HG02571 (cell line): ENCODE measurements at regions not wholly inside any gene's neighbourhood (a gene's known extent, or its start where the extent isn't known, plus 50 kb on each side); places are given as distances from the start of the nearest gene placed in this dataset.
A peak's percentile ranks its signal among the peaks of the same experiment; 100 is the strongest.

ENCODE experiments used
- ATAC-seq: cut with Tn5 transposase; IDR thresholded peaks from one replicate; pipeline ENCODE4 v1.9.1; 2021; ENCODE audit warnings: mild to moderate bottlenecking, moderate library complexity; ENCODE audit not compliant: unreplicated experiment

DNA sequence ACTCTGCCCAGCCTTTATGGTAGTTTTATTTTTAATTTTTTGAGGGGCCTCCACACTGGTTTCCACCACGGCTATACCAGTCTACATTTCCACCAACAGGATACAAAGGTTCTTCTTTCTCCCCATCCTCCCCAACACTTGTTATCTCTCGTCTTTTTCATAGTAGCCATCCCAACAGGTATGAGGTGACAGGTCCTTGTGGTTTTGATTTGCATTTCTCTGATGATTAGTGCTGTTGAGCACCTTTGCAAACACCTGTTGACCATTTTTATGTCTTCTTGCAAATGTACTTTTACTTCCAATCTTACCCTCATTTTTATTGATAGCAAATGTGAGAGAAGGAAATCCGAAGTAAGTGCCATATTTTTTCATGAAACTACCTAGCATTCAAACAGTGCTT lies 195.4 kb upstream of the PREP start:
- no peak for ATAC-seq

DNA sequence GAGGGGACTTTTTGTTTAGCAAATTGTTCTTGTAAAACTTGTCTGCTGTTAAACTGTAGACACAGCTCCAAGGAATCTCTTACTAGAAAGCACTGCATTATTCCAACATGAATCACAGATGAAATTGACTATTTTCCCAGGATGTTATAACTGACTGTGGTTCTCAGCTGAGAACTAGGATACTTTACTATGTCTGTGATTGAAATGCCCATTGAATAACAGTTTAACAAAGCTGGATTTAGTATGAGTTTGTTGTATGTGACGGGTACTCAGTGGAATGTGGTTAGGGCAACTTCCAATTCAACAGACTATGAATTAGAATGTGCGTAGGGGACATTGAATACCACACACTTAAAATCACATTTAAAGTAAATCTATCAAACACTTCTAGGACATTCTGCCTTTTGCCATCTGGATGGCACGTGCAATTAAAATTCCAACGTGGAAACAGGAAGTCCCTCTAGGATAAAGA lies 193.4 kb upstream of the PREP start:
- ATAC-seq = no peak

DNA sequence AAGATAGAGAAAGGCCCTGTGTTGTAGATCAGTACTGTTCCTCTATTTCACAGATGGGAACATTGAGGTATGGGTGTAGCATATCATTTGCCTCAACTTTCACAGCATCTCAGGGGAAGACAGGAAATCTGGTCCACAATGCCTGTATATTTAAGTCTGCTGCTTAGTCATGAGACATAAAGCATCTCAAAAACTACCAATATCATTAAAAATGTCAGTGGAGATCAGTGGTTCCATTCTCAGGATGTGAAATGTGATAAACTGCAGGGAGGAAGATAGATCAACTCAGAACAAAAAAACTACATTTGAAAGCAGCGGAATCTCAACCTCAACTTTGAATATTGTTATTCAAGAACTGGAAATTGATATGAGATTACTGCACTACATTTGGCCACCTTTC lies 192.9 kb upstream of the PREP start:
- no peak for ATAC-seq

DNA sequence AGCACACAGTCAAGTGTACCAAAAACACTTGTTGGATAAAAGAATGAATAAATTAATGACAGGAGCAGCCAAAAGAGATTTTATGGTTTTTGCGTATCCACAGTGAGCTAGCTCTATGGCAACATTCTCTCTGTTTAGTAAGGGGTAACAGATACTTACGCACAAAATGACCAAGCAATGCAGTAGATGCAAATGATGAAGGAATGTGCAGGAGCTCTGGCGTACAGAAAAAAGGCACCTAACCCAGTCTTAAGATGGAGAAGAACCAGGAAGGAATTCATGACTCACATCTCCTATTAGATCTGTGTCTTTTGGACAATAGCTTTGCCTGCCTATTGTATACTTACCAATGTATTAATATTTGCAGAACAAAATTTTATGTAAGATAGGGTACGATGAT lies 191.9 kb upstream of the PREP start:
- no peak for ATAC-seq

DNA sequence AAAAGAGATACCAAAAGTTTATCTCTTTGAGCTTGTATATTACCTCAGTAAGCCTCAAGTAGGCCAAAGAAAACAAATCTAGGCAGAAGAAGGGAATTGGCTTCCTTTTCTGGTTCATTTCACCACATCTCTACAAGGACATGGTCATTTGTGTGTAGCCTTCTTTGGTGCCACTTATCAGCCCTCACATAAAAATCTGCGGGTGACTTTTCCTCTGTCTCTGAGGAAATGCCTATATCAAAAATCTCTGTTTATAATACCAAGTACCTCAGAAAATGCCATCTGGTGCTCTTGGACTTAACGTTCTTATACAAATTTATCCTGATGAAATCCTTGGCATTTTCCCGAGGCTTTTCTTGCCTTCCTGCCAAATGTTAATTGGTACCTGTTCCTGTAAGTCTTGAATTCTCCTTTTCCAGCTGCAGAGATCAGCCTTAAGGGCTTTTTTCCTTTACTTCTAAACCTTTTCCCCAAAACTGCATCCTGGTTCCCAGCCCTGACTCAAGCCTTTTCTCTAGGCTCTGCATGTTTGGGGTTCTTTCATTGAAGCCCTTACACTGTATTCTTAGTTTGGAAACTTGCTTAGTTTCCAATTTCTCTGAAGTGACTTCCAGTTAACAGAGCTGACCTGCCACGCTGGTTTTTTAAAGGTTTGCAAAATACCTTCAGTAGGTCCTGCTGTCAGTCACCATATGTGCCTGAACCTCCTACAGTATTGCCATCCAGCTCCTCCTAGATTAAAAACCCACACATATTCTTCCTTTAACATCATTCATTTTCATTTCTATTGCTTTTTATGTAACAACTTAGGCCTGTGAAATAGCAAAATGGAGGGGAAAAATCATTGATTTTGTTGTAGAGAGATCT lies 191.2 kb upstream of the PREP start:
- no peak for ATAC-seq

DNA sequence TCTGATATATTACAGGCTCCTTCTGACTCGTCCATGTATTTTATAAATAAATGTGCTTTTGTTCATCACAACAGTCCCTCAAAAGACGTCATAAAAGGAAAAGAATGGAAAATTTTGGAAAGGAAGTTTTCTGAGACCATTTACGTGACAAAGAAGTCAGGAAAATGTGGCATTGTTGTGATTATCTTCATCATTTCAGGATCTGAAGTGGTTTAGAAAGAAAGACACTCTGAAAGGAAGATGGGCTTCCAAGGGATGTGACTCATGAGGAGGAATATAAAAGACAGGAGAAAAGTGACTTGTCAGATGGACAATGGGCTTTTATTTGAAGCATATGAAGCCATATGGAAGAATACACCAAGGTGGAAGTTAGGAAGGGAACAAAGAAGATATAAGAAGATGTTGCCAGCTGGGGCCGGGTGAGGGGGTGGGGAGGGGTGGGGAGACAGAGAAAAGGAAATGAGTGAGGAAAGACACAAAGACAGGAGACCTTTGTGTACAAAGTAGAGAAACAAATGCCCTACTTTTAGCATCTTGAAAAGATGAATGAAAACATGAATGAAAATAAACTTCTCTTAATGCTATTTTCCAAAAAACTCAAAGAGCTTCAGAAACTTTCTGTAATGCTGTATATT lies 190.3 kb upstream of the PREP start:
- ATAC-seq = no peak

DNA sequence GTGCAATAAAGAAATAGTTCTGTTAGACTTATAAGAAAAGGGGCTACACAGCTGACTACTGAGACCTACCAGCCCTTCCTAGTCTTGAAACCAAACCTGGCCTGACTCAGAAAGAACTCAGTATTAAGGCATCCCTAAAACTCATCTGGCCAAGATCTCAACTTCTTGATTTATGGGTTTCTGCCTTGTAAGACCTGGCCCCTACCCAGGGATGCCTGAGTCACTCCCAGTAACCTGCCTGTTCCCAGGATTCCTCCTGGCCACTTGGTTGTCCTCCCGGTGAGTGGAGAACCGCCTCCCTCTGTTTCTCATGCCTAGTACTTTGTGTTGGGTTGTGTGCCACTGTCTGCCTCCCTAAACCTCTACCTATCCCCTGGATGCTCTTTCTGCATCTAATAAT lies 189.4 kb upstream of the PREP start:
- ATAC-seq = no peak

DNA sequence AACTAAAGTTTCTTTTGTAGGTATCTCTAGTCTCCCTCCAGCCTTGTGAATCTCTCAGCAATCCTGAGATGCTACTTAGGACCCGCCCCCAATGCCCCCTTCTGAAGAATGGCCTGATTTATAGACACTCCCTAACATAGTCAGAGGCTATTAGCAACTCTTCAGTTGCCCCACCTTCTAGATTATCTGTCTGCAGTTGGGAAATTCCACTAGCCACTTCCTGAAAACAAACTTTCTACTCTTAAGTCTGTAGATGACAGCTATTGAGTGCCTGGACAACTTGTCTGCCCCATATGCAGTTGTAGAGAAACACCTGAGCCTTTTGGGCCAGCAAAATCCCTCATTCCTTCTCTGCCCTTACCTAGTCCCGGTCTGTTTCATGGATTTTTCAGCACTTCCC lies 188.2 kb upstream of the PREP start:
- peak; percentile 91 for ATAC-seq

DNA sequence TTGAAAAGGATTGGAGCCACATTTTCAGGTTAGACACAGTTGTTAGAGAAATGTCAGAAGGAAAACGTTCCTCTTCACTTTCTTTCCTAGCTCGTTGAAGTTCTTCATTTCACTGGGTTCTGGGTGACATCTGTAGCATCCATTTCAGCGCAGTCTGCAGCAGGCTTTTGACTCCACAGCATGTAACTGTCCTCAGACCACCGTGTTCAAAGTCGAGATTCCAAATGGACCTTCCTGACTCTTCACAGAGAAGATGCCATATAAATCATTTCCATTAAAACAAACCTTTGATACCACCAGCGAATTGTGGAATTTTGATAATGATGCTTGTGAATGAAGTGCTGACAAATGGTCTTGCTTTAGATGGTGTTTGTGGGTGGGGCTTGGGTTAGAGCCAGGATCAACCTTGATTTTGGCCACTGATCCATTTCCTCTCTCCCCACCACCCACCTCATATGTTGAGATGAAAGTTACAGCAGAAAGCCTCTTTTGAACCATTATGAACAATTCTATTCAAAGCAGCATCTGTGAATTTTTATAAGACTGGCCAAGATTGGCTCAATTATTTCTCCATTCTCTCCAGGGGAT lies 185.3 kb upstream of the PREP start:
- ATAC-seq = no peak

DNA sequence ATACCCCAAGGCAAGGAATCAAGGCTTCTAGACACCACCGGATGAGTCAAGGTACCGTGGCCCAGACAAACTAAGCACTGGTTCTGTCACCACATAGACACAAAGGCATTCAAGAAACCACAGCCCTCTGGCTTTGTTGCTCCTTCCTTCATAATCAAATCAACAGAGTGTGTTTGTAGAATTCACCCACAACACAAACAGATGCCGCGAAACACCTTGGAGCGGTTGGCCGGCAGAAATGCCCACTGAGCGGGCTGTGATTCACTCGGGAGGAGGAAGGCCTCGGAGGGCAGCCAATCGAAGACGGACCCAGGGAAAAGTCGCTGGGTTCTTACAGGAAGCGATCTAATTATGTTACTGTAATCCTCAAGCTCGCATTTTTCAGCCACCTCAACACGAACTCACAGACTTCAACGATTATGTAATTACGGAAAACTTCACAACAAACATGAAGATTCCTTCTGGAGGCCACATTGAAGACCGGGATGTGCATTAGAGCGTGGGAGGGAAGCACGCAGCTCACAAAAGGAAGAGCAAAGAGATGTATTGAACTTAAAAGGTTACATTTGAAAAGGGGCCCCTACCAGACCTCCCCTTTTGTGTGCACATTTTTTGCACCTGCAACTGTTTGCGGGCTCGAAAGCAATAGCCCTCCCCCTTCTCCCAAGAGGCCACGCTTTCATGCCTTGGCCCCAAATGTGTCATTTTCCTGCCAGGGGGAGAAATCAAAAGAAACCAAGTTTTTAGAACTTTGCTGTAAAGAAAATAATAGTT lies 184.7 kb upstream of the PREP start:
- ATAC-seq = no peak

DNA sequence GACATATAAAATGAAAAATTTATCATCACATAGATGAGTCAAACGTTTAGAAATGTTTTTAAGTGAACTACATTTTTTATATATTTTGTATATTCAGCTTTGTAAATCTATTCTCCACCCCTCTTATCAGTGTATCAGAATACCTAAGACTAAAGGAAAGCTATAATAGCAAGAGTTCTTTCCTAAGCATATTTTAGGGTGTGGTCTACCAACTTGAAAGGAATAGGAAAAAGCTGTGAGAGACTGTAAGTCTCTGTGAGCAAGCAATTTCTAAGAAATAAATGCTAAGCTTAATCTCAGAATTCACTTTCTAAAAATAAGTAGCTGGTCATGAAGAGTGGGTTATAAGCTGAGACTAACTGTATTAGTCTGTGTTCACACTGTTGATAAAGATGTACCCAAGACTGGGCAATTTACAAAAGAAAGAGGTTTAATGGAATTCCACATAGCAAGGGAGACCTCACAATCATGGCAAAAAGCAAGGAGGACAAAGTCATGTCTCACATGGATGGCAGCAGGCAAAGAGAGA lies 175.4 kb upstream of the PREP start:
- no peak for ATAC-seq

DNA sequence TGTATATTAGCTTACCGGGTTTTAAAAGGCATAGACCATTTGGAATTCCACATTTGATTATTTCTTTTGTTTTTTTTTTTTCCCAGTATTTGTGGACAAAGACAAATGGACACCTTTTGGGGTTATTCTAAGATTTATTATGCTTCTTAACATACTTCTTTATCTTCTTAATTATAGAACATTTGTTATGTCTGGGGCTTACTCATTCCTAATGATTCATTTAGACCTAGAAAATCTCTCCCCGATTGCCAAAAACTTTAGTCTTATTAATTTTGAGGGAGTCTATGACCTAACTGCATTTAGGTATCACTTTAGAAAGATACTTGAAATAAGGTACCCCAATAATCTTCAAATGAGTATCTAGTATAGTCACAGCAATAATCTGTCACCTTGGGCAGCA lies 170.7 kb upstream of the PREP start:
- ATAC-seq = no peak

DNA sequence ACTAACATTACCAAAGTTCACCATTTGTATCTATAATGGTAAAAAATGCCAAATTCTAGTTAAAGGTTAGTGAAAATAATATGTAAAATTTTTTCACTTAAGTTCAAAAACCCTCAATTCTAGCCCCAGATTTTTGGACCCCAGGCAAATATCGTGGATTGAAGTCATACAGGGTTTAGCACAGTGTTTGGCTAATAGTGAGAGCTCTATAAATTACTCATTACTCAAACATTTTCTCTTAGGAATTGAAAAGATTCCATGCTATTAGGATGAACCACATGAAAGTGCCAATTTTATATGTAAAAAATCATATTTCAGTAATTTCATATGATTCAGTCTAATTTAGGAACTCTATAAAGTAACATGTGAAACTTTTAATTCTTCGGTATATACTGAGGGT lies 170.3 kb upstream of the PREP start:
- ATAC-seq = no peak

DNA sequence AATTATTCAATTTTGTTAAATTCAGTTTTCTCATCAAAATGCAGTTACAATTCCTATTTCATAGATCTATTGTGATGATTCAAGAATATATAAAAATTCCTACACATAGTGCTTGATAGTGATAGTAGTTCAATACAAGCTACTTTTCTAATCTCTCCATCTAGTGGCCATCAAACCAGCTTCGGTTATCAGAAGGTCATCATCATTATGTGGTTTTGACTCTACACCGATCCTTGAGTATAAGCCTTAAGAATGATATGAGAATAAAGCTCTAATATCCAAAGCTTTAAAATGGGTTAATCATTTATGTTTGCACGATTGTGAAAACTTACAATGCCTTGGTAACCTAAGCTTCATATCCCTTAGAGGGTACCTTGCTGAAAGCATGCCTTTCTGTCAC lies 167.5 kb upstream of the PREP start:
- no peak for ATAC-seq

DNA sequence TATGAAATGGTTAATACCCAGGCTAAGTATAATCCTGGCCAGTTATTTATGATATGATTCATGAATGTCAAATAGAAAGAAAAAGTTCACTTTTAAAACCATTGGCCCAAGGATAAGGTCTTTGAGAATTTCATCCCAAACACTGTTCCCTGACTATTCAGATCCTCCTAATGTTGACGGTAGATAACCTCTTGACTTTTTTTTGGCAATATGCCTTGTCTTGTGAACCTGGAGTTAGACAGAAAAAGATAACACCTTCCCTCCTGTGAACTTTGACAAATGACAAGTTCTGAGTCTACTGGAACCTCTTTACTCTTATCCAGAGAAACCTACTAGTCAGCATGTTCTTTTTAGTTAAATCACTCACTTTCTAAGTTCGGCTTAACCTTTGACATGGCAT lies 166.8 kb upstream of the PREP start:
- ATAC-seq = no peak

DNA sequence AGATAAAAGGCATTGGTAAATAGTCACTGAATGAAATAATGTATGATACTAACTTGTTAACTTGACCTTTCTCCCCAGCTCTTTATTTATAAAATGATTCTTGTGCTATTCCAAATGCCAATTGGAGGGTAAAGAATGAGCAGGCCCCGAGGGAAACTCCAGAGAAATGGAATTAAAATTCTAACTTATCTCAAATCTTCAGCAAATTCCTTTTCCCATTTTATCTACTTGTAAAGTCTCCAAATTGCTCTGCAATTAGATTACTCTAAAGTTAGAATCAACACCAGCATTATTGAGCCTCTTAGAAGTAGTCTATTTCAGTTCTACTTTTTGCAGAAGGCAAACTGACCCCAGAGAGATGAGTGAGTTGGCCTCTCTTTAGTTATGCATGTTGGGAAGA lies 165.9 kb upstream of the PREP start:
- no peak for ATAC-seq

DNA sequence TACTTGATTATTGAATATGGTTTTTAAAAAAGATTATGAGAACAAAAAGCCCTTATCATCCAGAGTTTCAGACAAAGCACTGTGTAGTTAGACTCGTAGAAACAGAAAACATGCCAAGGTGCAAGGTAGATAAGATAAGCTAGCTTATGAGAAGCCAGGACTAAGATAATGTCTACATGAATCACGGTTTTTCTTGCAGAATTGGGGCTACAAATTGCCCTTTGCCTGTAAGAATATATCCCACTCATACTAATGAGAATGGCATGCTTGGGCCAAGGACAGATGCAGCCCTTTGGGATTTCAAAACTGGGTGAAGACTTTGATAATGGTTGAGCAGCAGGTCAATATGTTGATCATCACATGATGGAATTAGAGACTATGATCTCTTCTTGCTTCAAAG lies 165.3 kb upstream of the PREP start:
- ATAC-seq = no peak

DNA sequence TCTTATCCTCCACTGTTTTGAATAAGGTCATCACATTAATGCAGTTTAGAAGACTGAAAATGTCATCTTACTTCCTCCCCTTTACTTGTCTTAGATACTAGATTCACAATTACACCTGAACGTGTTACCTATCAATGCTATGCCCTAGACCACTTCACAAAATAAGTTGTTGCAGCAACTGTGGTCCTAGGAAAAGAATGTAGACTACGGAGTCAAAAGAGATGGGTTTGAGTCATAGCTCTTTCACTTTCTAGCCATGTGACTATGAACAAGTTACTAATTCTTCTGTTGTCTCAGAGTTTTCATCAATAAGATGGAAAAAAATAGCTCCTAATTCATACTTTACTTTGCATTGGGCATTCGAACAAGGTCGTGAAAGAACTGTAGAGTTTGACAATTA lies 164.3 kb upstream of the PREP start:
- ATAC-seq = no peak

DNA sequence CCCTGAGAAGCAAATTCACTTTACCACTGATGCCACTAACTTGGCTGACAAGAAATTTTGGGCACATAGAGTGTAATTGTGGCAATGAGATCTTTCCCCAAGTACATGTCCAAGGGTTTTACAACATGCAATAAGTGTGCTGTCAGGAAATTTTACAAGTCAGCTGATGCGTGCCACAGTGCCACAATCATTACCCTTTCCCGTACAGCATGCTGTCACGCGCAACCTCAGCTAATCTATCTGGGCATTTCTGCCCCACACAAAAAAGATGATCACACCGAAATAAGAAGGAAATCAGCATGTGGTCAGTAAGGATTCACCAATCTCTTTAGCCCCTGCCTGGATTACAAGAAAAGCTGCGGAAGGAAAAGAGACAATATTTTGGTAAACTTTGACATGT lies 163.6 kb upstream of the PREP start:
- no peak for ATAC-seq

DNA sequence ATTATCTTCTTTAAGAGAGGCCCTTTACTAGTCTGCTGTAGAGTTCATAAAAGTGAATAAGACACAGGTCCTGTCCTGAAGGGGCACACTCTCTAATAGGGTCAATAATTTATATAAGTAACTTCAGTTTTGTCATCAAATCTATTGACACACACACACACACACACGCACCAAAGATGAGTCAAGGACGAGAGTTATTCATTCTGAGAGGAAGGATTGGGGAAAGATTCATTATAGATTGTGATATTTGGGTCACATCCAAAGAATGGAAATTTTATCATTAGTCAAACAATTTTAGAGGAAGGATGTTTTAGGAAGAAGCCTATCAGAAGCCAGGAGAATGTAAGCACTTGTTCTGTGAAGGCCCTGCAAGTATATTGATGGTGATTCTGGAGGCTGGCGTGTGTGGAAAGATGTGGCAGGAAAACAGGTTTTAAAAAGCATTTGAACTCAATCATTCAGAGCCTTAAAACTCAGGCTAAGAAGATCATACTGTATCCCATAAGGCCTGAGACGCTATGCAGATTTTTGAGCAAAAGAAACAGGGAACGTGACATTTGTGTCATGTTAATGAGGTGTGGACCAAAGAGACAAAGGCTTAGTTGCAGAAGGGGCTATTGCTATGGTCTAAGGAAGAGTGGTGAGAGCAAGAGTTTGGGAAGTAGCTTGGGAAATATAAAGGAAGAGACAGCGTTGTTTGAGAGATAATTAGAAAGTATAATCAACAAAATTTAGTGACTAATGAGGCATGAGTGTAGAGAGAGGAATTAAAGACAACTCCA lies 161.4 kb upstream of the PREP start:
- ATAC-seq = no peak
